NCI-H82 treated with DMSO at 0.1 percent for 48 hours (cell line): ENCODE measurements at regions not wholly inside any gene's neighbourhood (a gene's known extent, or its start where the extent isn't known, plus 50 kb on each side); places are given as distances from the start of the nearest gene placed in this dataset.

ENCODE experiments used
- DNase-seq: peaks from one replicate; lab custom pipeline; 2025; ENCODE audit not compliant: unreplicated experiment; lab: John Stamatoyannopoulos, UW

DNA sequence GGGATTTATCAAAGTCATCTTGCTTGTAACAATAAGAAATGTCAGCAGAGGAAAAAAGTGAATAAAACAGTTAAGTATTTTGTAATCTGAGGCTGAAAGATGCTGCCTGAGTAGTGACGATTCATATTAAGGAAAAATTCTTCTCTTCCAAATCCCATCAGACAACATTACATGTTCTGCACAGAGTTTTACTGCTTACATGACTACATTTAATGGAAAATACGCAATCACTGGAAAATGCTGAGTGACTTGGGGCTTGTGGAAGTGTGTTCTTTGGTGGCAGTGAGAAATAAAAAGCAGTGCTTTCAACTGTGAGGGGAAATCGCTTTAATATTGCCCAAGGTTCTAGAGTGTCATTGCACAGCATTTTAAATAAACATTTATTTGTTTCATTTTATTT, 1025.2 kb upstream of the GOT2 start:
- DNase-seq, result no peak

DNA sequence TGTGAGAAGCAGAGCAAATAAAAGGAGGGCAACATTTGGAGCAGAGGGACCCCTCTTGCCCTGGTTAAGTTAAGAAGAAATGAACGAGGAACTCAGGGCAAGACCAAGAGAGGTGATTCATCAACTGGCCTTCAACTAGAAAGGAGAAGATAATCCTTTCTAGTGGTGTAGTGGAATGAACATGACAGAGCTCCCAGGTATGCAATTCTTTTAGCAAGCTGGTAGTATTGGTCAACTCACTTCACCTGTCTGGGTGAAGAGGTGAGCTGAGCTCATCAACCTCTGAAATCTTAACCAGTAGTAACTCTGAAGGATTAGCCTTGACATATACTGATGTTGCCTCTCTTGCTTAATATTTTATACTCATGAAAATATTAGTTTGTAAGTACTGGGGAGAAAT, 1024.7 kb upstream of the GOT2 start:
- DNase-seq, result no peak

- no peak for DNase-seq
Observed at GRCh38 chr16:59754854-59755253, 1020.7 kb upstream of the GOT2 start.

DNA sequence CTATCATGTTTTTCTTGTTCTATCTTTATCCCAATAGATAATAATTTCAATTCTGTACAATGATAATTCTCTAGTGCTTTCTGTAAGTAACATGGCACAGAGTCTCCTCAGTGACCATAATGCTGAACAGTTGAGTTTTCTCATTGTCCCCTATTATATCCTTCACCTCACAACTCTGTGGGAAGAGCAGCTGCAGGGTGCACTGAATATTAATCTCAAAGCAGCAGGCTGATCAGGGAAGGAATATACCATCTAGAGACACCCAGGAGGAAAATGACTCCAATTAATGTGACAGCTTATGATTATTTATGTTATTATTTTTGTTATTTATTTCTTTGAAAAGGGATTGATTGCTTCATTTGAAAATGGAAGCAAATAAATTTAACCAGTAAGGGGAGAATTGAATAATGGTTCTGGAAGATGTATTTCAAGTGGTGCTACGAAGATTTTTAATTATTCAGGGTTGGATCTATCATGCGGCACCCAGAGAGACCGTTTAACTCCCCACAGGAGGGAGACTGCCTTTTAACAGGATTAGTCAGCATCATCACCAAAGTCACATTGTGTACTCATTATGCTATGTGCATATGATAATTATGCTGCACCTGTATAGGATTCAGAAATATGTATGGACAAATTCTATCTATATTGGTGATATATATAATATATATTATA, 1015.7 kb upstream of the GOT2 start:
- DNase-seq, result no peak

DNA sequence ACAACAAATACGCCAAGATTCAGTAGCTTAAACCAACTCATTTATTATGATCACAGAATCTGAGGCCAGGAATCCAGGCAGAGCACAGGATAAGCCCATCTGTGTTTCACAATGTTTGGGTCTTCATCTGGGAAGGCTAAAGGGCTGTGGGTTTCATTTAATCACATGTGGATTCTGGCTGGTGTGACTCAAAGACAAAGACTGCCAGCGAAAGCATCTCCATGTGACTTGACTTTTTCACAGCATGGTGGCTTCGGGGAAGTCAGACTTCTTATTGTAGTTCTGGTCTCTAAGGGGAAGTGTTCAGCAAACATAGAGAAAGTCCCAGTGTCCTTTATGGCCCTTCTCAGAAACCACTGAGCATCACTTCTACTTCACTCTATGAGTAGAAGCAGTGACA, 1014.4 kb upstream of the GOT2 start:
- DNase-seq, result no peak

- no peak for DNase-seq
Observed at GRCh38 chr16:59743504-59743903, 1009.4 kb upstream of the GOT2 start.

- DNase-seq, result no peak
Observed at GRCh38 chr16:59740858-59741257, 1006.7 kb upstream of the GOT2 start.

- DNase-seq, result no peak
Observed at GRCh38 chr16:59737274-59737673, 1003.2 kb upstream of the GOT2 start.

- DNase-seq, result no peak
Observed at GRCh38 chr16:59733321-59733720, 999.2 kb upstream of the GOT2 start.

GRCh38 chr16:59729613-59730012, 995.5 kb upstream of the GOT2 start:
- DNase-seq, result no peak

DNA sequence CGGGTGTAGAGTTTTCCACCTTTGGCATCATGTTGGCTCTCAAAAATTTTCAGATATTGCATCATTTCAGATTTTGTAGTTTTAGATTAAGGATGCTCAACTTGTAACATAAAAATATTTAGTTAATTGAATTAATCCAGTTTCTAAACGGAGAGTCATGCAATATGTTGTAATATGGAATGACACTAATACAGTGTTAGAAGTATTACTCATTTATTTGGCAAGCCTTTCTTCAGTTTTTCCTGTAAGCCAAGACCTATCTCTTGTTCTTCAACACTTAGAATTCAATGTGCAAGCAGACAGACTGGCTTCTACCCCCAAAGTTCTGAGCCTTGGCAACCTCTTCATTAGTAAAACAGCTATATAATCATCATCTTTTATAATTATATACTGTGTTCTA, 985.0 kb upstream of the GOT2 start:
- no peak for DNase-seq

DNA sequence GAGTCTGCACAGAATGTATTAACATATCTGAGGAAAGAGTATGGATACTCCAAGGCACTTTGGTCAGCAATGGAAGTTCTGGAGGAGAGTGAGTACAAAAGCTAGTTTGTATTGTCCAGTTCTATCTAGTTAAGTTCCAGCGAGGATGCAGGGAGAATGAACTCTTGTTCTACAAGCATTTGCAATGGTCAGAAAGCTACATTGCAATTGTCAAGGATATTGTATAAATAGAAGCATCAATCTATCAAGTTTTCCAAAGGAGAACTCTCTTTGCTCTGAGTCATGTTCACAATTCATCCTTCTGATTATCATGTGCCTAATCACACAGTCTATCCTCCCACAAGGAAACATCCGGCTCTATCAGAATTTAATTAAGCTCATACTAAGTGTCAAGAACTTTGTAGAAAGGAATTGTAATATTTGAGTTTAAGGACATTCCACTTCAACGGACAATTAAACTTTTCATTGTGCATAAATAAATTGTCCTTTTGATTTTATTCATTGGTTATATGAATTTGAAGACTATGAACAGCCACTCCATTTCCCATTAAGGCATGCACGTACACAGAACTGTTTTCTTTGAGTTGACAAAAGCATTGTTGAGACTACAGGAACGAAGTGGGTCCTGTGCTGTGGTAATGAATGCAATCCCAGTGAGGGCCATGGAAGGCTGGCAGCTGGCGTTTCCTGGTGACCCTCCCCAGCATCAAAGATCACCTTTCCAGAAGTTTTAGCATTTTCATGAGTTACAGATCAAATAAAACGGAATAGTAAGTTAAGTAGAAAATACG, 973.5 kb upstream of the GOT2 start:
- DNase-seq, result no peak

GRCh38 chr16:59701963-59702930, 968.1 kb upstream of the GOT2 start:
- no peak for DNase-seq

GRCh38 chr16:59699786-59700185, 965.7 kb upstream of the GOT2 start:
- DNase-seq, result no peak

- DNase-seq, result peak; percentile 23
Observed at GRCh38 chr16:59698346-59699020, 964.4 kb upstream of the GOT2 start.

DNA sequence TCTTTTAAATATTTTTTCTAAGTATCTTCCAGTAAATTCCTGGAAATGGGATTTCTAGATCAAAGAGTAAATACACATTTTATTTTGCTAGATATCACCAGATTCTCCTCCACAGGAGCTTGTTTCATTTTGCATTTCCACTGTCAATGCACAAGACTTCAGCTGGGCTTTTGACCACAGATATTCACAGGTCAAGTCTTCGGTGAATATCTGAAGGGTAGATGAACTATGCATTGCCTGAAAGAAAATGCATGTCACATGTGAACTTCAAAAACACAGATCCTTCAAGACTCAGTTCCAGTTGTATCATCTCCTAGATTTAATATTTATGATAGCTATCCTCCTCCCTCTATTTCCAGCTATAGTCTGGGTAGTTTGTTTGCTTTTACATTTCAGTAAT, 963.6 kb upstream of the GOT2 start:
- DNase-seq, result no peak

GRCh38 chr16:59697236-59697635, 963.1 kb upstream of the GOT2 start:
- DNase-seq, result no peak

- no peak for DNase-seq
Observed at GRCh38 chr16:59696495-59696894, 962.4 kb upstream of the GOT2 start.

DNA sequence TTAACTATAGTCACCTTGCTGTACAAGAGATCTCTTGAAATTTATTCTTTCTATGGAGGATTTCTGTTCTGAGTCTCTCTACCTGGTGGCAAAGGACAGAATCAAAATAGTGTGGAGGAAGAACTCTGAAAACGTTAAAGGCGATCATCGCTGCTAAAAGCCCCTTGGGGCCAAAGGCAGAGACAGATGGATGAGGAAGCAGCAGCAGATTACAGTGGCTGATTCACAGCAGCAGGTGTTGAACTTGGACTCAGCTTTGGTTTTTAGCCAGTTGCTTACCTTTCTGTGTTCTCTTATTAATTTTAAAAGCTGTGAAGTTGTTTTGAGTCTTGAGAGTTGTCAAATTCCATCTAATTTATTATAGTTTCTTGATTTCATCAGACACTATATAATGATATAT, 956.1 kb upstream of the GOT2 start:
- peak; percentile 39 for DNase-seq

- DNase-seq, result no peak
Observed at GRCh38 chr16:59688006-59688405, 953.9 kb upstream of the GOT2 start.

GRCh38 chr16:59686405-59686804, 952.3 kb upstream of the GOT2 start:
- DNase-seq, result no peak
